Liver (tissue), 8 donors: ENCODE measurements at regions not wholly inside any gene's neighbourhood (a gene's known extent, or its start where the extent isn't known, plus 50 kb on each side); places are given as distances from the start of the nearest gene placed in this dataset.

Experiments used
- DNase-seq: peaks from one replicate; pipeline ENCODE4 v3.0.0-alpha.2; 2017; ENCODE audit warnings: low spot score
- H3K27ac ChIP-seq, 2 donors: one replicate each; pipeline ENCODE4 v1.7.0; 2013; ENCODE audit warnings: inconsistent platforms in 2 of 2, low read length in 2 of 2, control low read depth in 1 of 2, low read depth in 1 of 2, mild to moderate bottlenecking in 1 of 2
- H3K27me3 ChIP-seq, 4 donors: one replicate each; pipeline versions ENCODE4 v1.6.1 to v1.7.0; 2013; ENCODE audit warnings: low read length in 3 of 4, inconsistent platforms in 1 of 4, mild to moderate bottlenecking in 1 of 4, moderate library complexity in 1 of 4; ENCODE audit not compliant: control insufficient read depth in 4 of 4, insufficient read depth in 4 of 4
- H3K36me3 ChIP-seq, 4 donors: one replicate each; pipeline versions ENCODE4 v1.6.1 to v1.7.0; 2013; ENCODE audit warnings: low read length in 3 of 4, mild to moderate bottlenecking in 3 of 4, low read depth in 1 of 4, moderate library complexity in 1 of 4; ENCODE audit not compliant: control insufficient read depth in 4 of 4, insufficient read depth in 3 of 4
- H3K4me1 ChIP-seq, 4 donors: one replicate each; pipeline versions ENCODE4 v1.6.1 to v1.7.0; 2013; ENCODE audit warnings: low read length in 3 of 4, mild to moderate bottlenecking in 3 of 4, moderate library complexity in 1 of 4; ENCODE audit not compliant: control insufficient read depth in 4 of 4, insufficient read depth in 4 of 4
- H3K4me3 ChIP-seq, 3 donors: one replicate each; pipeline versions ENCODE4 v1.6.1 to v1.7.0; 2013; ENCODE audit warnings: low read length in 3 of 3, control low read depth in 1 of 3, low read depth in 1 of 3, mild to moderate bottlenecking in 1 of 3
- H3K9ac ChIP-seq, 2 donors: one replicate each; pipeline ENCODE4 v1.7.0; 2013; ENCODE audit warnings: low read length in 2 of 2, mild to moderate bottlenecking in 2 of 2, moderate library complexity in 2 of 2, control low read depth in 1 of 2, low read depth in 1 of 2
- H3K9me3 ChIP-seq, 4 donors: one replicate each; pipeline versions ENCODE4 v1.6.1 to v1.7.0; 2013; ENCODE audit warnings: low read length in 3 of 4; ENCODE audit not compliant: control insufficient read depth in 4 of 4
- CTCF ChIP-seq: fragments of 150-350 bp; IDR thresholded peaks from 2 replicates; pipeline ENCODE4 v1.5.1; 2017; ENCODE audit warnings: improper control_type of control experiment, low read depth, low read length; ENCODE audit not compliant: missing input control
- EGR1 ChIP-seq, 2 donors: IDR thresholded peaks; 2 replicates each; pipeline ENCODE4 v1.6.1; 2016 to 2018; ENCODE audit warnings: antibody characterized with exemption in 2 of 2, low read depth in 2 of 2
- FOXA1 ChIP-seq: IDR thresholded peaks from 2 replicates; pipeline ENCODE4 v1.6.1; 2016; ENCODE audit warnings: antibody characterized with exemption
- FOXA2 ChIP-seq: IDR thresholded peaks from 2 replicates; pipeline ENCODE4 v1.6.1; 2016; ENCODE audit warnings: antibody characterized with exemption
- GABPA ChIP-seq, 2 donors: IDR thresholded peaks in 1 of 2; conservative IDR thresholded peaks in 1 of 2; 2 replicates each; pipeline ENCODE4 v1.6.1; 2016; ENCODE audit warnings: antibody characterized with exemption in 2 of 2, mild to moderate bottlenecking in 1 of 2, moderate library complexity in 1 of 2
- HNF4A ChIP-seq, 2 donors: conservative IDR thresholded peaks; 2 replicates each; pipeline ENCODE4 v1.6.1; 2016; ENCODE audit warnings: antibody characterized with exemption in 2 of 2, mild to moderate bottlenecking in 2 of 2
- HNF4G ChIP-seq: IDR thresholded peaks from 2 replicates; pipeline ENCODE4 v1.6.1; 2016; ENCODE audit warnings: antibody characterized with exemption
- JUND ChIP-seq, 2 donors: IDR thresholded peaks; 2 replicates each; pipeline ENCODE4 v1.6.1; 2016; ENCODE audit warnings: antibody characterized with exemption in 2 of 2
- NR2F2 ChIP-seq: IDR thresholded peaks from 2 replicates; pipeline ENCODE4 v1.6.1; 2016; ENCODE audit warnings: antibody characterized with exemption
- RAD21 ChIP-seq, 2 donors: IDR thresholded peaks; 2 replicates each; pipeline ENCODE4 v1.6.1; 2016; ENCODE audit warnings: antibody characterized with exemption in 2 of 2, mild to moderate bottlenecking in 2 of 2
- RXRA ChIP-seq, 2 donors: IDR thresholded peaks; 2 replicates each; pipeline ENCODE4 v1.6.1; 2017 to 2018; ENCODE audit warnings: antibody characterized with exemption in 2 of 2, mild to moderate bottlenecking in 1 of 2
- SP1 ChIP-seq: IDR thresholded peaks from 2 replicates; pipeline ENCODE4 v1.6.1; 2018; ENCODE audit warnings: antibody characterized with exemption, mild to moderate bottlenecking
- TAF1 ChIP-seq: conservative IDR thresholded peaks from 2 replicates; pipeline ENCODE4 v1.6.1; 2016; ENCODE audit warnings: antibody characterized with exemption, mild to moderate bottlenecking
- YY1 ChIP-seq: IDR thresholded peaks from 2 replicates; pipeline ENCODE4 v1.6.1; 2016; ENCODE audit warnings: antibody characterized with exemption, mild to moderate bottlenecking
- ZBTB33 ChIP-seq: IDR thresholded peaks from 2 replicates; pipeline ENCODE4 v1.6.1; 2016; ENCODE audit warnings: antibody characterized with exemption
- WGBS: extraction: QIAGEN DNeasy Blood & Tissue Kit; methylation state at CpG from one replicate; pipeline ENCODE4 v1.1.7; 2013; 5-methylcytosine and 5-hydroxymethylcytosine counted together
- TF ChIP-seq, protein P1 (sequence below): IDR thresholded peaks from 2 replicates; pipeline ENCODE4 v1.6.1; 2016; ENCODE audit warnings: antibody characterized with exemption
- TF ChIP-seq, protein P2 (sequence below): IDR thresholded peaks from 2 replicates; pipeline ENCODE4 v1.6.1; 2016; ENCODE audit warnings: antibody characterized with exemption
- TF ChIP-seq, protein P3 (sequence below): IDR thresholded peaks from 2 replicates; pipeline ENCODE4 v1.6.1; 2016; ENCODE audit warnings: antibody characterized with exemption, mild to moderate bottlenecking
- donor health status: healthy.
- donor health status: healthy.
- donor health status: healthy.
- donor health status: healthy.
- donor health status: healthy.

DNA sequence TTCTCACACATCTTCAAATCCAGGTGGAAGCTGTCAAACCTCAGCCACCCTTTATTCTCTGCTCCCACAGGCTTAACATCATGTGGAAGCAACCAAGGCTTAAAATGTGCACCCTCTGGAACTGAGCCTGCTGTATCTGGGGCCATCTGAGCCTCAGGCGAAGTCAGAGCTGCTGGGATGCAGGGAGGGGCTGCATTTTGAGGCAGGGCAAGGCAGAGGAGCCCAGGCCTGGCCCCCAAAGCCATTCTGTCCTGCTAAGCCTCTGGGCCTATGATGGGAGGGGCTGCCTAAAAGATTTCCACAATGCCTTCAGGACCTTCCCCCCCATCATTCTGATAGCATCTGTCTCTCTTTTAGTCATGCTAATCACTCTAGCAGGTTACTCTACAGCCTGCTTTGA, 51.7 kb upstream of the COBL start:
- H3K9ac ChIP-seq = no peak overlapping the region
- WGBS = 93% methylated on average over 1 of the region's 1 CpG
- no peaks in the 10 kb centered on the region for H3K36me3 ChIP-seq
- no peak for DNase-seq
- TF ChIP-seq, protein P1, sequence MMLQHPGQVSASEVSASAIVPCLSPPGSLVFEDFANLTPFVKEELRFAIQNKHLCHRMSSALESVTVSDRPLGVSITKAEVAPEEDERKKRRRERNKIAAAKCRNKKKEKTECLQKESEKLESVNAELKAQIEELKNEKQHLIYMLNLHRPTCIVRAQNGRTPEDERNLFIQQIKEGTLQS = no peak
- no peaks in the 10 kb centered on the region for H3K27me3 ChIP-seq
- H3K27ac ChIP-seq = no peak overlapping the region
- H3K4me3 ChIP-seq = no peak overlapping the region
- H3K9me3 ChIP-seq = no peaks in the 10 kb centered on the region
- H3K4me1 ChIP-seq = peaks cover 0 to 16% (median 13%) of the 10 kb centered on the region in 4 donors

- Histone ChIP-seq H3K9ac (no peak overlapping the region), H3K27me3 (no peaks in the 10 kb centered on the region), H3K4me3 (no peak overlapping the region), H3K4me1 (peaks cover 0 to 16% (median 13%) of the 10 kb centered on the region in 4 donors), H3K36me3 (no peaks in the 10 kb centered on the region), H3K9me3 (no peaks in the 10 kb centered on the region), H3K27ac (no peak overlapping the region)
- TF ChIP-seq FOXA2 = no peak
- TF ChIP-seq JUND (IDR thresholded peaks at IDR 0.05) = peak; percentile 14 to 27
- TF ChIP-seq EGR1 (IDR thresholded peaks at IDR 0.05; ENCODE audit: low read depth in 2 of 2) = peak in 1 of 2 donors; percentile 27
- TF ChIP-seq, protein P2, sequence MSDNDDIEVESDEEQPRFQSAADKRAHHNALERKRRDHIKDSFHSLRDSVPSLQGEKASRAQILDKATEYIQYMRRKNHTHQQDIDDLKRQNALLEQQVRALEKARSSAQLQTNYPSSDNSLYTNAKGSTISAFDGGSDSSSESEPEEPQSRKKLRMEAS = no peak
- TF ChIP-seq RAD21 (IDR thresholded peaks at IDR 0.05) = no peak
- peak; percentile 98 to 99 for TF ChIP-seq HNF4A (conservative IDR thresholded peaks at IDR 0.05)
- TF ChIP-seq, protein P3, sequence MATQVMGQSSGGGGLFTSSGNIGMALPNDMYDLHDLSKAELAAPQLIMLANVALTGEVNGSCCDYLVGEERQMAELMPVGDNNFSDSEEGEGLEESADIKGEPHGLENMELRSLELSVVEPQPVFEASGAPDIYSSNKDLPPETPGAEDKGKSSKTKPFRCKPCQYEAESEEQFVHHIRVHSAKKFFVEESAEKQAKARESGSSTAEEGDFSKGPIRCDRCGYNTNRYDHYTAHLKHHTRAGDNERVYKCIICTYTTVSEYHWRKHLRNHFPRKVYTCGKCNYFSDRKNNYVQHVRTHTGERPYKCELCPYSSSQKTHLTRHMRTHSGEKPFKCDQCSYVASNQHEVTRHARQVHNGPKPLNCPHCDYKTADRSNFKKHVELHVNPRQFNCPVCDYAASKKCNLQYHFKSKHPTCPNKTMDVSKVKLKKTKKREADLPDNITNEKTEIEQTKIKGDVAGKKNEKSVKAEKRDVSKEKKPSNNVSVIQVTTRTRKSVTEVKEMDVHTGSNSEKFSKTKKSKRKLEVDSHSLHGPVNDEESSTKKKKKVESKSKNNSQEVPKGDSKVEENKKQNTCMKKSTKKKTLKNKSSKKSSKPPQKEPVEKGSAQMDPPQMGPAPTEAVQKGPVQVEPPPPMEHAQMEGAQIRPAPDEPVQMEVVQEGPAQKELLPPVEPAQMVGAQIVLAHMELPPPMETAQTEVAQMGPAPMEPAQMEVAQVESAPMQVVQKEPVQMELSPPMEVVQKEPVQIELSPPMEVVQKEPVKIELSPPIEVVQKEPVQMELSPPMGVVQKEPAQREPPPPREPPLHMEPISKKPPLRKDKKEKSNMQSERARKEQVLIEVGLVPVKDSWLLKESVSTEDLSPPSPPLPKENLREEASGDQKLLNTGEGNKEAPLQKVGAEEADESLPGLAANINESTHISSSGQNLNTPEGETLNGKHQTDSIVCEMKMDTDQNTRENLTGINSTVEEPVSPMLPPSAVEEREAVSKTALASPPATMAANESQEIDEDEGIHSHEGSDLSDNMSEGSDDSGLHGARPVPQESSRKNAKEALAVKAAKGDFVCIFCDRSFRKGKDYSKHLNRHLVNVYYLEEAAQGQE = no peak
- no peak for TF ChIP-seq CTCF
- no peak for TF ChIP-seq FOXA1
- peak; percentile 55 to 64 for TF ChIP-seq RXRA (IDR thresholded peaks at IDR 0.05)
- peak; percentile 63 for TF ChIP-seq SP1
- no peak for TF ChIP-seq GABPA (IDR thresholded peaks at IDR 0.05 in 1 of 2, conservative IDR thresholded peaks at IDR 0.05 in 1 of 2)
- TF ChIP-seq YY1 = no peak
- TF ChIP-seq TAF1 = no peak
- TF ChIP-seq ZBTB33 = no peak
- TF ChIP-seq, protein P1 = no peak
- TF ChIP-seq NR2F2 = no peak
- TF ChIP-seq HNF4G = peak; percentile 96
- 19% methylated on average over 3 of the region's 3 CpGs for WGBS
- no peak for DNase-seq
Observed at GRCh38 chr7:51367614-51367968, 51.0 kb upstream of the COBL start.
